ENCODE measurements at regions not wholly inside any gene's neighbourhood (a gene's known extent, or its start where the extent isn't known, plus 50 kb on each side); places are given as distances from the start of the nearest gene placed in this dataset.

GRCh38 chr21:40997831-40998230 is 150.9 kb upstream of the DSCAM start:
- no peaks in the 10 kb centered on the region for H3K9me3 ChIP-seq (ENCODE audit: control insufficient read depth, insufficient read depth, low read length)
- H3K9ac ChIP-seq (ENCODE audit: low read depth, low read length) = no peak overlapping the region
- no peaks in the 10 kb centered on the region for H3K36me3 ChIP-seq (ENCODE audit: control insufficient read depth, insufficient read depth, low read length)
- H3K4me3 ChIP-seq (ENCODE audit: low read depth, low read length) = no peak overlapping the region
- no peaks in the 10 kb centered on the region for H3K4me1 ChIP-seq (ENCODE audit: control insufficient read depth, insufficient read depth, low read length)
- H3K27me3 ChIP-seq (ENCODE audit: control insufficient read depth, insufficient read depth, low read length) = no peaks in the 10 kb centered on the region

GRCh38 chr21:41000838-41001237 is 153.9 kb upstream of the DSCAM start:
- H3K9ac ChIP-seq (ENCODE audit: low read depth, low read length) = no peak overlapping the region
- no peaks in the 10 kb centered on the region for H3K36me3 ChIP-seq (ENCODE audit: control insufficient read depth, insufficient read depth, low read length)
- no peaks in the 10 kb centered on the region for H3K27me3 ChIP-seq (ENCODE audit: control insufficient read depth, insufficient read depth, low read length)
- no peaks in the 10 kb centered on the region for H3K9me3 ChIP-seq (ENCODE audit: control insufficient read depth, insufficient read depth, low read length)
- no peak overlapping the region for H3K4me3 ChIP-seq (ENCODE audit: low read depth, low read length)
- no peaks in the 10 kb centered on the region for H3K4me1 ChIP-seq (ENCODE audit: control insufficient read depth, insufficient read depth, low read length)

GRCh38 chr21:41006636-41007035 is 159.7 kb upstream of the DSCAM start:
- H3K4me3 ChIP-seq (ENCODE audit: low read depth, low read length) = no peak overlapping the region
- H3K9me3 ChIP-seq (ENCODE audit: control insufficient read depth, insufficient read depth, low read length) = no peaks in the 10 kb centered on the region
- no peaks in the 10 kb centered on the region for H3K36me3 ChIP-seq (ENCODE audit: control insufficient read depth, insufficient read depth, low read length)
- no peaks in the 10 kb centered on the region for H3K4me1 ChIP-seq (ENCODE audit: control insufficient read depth, insufficient read depth, low read length)
- H3K9ac ChIP-seq (ENCODE audit: low read depth, low read length) = no peak overlapping the region
- no peaks in the 10 kb centered on the region for H3K27me3 ChIP-seq (ENCODE audit: control insufficient read depth, insufficient read depth, low read length)

GRCh38 chr21:41008351-41008750 is 159.6 kb upstream of the BACE2 start:
- H3K9ac ChIP-seq (ENCODE audit: low read depth, low read length) = no peak overlapping the region
- no peak overlapping the region for H3K4me3 ChIP-seq (ENCODE audit: low read depth, low read length)
- H3K4me1 ChIP-seq (ENCODE audit: control insufficient read depth, insufficient read depth, low read length) = no peaks in the 10 kb centered on the region
- no peaks in the 10 kb centered on the region for H3K27me3 ChIP-seq (ENCODE audit: control insufficient read depth, insufficient read depth, low read length)
- no peaks in the 10 kb centered on the region for H3K9me3 ChIP-seq (ENCODE audit: control insufficient read depth, insufficient read depth, low read length)
- no peaks in the 10 kb centered on the region for H3K36me3 ChIP-seq (ENCODE audit: control insufficient read depth, insufficient read depth, low read length)

DNA sequence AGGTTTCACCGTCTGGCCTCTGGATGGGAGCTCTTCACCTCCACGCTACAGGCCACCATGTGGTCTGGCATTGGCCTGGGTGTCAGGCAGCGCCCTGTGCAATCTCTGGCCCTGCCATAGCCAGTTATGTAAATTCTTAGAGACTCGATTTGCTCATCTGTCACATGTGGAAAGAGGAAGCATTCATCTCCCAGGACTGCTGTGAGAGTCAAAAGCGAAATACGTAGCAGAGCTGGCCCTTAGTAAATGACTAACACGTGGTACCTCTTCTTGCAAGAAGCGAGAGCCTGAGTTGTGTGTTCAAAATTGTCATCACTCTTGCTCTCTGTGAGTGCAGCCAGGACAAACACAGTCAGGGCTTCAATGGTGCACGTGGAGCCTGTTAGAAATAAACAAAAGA is 159.0 kb upstream of the BACE2 start:
- no peaks in the 10 kb centered on the region for H3K27me3 ChIP-seq (ENCODE audit: control insufficient read depth, insufficient read depth, low read length)
- no peaks in the 10 kb centered on the region for H3K36me3 ChIP-seq (ENCODE audit: control insufficient read depth, insufficient read depth, low read length)
- H3K9ac ChIP-seq (ENCODE audit: low read depth, low read length) = no peak overlapping the region
- H3K4me1 ChIP-seq (ENCODE audit: control insufficient read depth, insufficient read depth, low read length) = no peaks in the 10 kb centered on the region
- H3K9me3 ChIP-seq (ENCODE audit: control insufficient read depth, insufficient read depth, low read length) = no peaks in the 10 kb centered on the region
- H3K4me3 ChIP-seq (ENCODE audit: low read depth, low read length) = no peak overlapping the region

DNA sequence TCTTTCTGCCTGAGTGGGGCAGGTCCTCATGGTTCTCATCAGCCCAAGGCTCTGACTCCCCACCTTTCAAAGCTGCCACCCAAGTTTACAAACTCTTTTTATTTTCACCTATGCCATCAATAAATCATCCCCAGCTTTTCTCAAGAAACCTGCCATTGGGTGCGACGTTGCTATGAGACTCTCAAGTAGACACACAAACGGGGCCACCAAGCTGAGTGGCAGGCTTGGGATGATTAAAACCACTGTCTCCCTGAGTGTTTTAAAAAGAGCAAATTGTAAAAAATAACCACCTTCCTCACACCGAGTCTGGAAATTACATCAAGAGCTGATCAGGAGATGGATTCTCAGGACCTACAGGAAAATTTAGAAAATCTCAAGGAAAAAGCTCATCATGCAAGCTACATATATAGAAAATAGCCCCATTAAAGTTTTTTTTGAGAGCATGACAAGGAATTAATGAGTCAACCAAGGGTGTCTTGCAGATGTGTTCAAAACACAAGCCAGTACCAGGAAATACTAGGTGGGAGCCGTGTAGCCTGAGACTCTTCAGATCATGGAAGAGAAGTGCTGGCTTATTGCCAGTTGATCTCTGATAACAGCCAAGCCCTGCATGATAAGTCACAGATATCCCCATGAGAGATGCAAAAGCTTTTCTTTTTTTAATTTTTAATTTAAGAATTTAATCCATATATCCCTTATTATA is 158.4 kb upstream of the BACE2 start:
- no peaks in the 10 kb centered on the region for H3K27me3 ChIP-seq (ENCODE audit: control insufficient read depth, insufficient read depth, low read length)
- no peaks in the 10 kb centered on the region for H3K4me1 ChIP-seq (ENCODE audit: control insufficient read depth, insufficient read depth, low read length)
- H3K4me3 ChIP-seq (ENCODE audit: low read depth, low read length) = no peak overlapping the region
- H3K36me3 ChIP-seq (ENCODE audit: control insufficient read depth, insufficient read depth, low read length) = no peaks in the 10 kb centered on the region
- no peak overlapping the region for H3K9ac ChIP-seq (ENCODE audit: low read depth, low read length)
- H3K9me3 ChIP-seq (ENCODE audit: control insufficient read depth, insufficient read depth, low read length) = no peaks in the 10 kb centered on the region

DNA sequence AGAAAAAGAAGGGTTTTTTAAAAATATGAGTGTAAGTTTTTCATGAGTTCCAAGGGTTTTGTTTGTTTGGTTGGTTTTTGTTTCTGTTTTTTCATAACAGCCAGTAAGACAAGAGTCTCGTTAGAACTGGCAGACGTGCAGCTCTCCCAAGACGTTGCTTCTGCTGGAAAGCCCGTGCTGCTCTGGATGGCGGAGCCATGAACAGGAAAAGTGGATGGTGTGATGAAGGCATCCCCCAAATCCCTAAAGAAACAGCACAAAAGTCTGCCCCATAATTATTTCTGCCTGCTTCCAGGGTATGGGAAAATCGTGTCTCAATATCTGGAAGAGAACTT is 157.9 kb upstream of the BACE2 start:
- H3K4me3 ChIP-seq (ENCODE audit: low read depth, low read length) = no peak overlapping the region
- no peaks in the 10 kb centered on the region for H3K36me3 ChIP-seq (ENCODE audit: control insufficient read depth, insufficient read depth, low read length)
- H3K9ac ChIP-seq (ENCODE audit: low read depth, low read length) = no peak overlapping the region
- H3K4me1 ChIP-seq (ENCODE audit: control insufficient read depth, insufficient read depth, low read length) = no peaks in the 10 kb centered on the region
- H3K9me3 ChIP-seq (ENCODE audit: control insufficient read depth, insufficient read depth, low read length) = no peaks in the 10 kb centered on the region
- H3K27me3 ChIP-seq (ENCODE audit: control insufficient read depth, insufficient read depth, low read length) = no peaks in the 10 kb centered on the region

GRCh38 chr21:41011098-41011731 is 156.7 kb upstream of the BACE2 start:
- H3K9ac ChIP-seq (ENCODE audit: low read depth, low read length) = no peak overlapping the region
- H3K36me3 ChIP-seq (ENCODE audit: control insufficient read depth, insufficient read depth, low read length) = no peaks in the 10 kb centered on the region
- no peaks in the 10 kb centered on the region for H3K9me3 ChIP-seq (ENCODE audit: control insufficient read depth, insufficient read depth, low read length)
- no peak overlapping the region for H3K4me3 ChIP-seq (ENCODE audit: low read depth, low read length)
- no peaks in the 10 kb centered on the region for H3K27me3 ChIP-seq (ENCODE audit: control insufficient read depth, insufficient read depth, low read length)
- no peaks in the 10 kb centered on the region for H3K4me1 ChIP-seq (ENCODE audit: control insufficient read depth, insufficient read depth, low read length)

GRCh38 chr21:41011951-41012366 is 156.0 kb upstream of the BACE2 start:
- H3K4me3 ChIP-seq (ENCODE audit: low read depth, low read length) = no peak overlapping the region
- no peaks in the 10 kb centered on the region for H3K27me3 ChIP-seq (ENCODE audit: control insufficient read depth, insufficient read depth, low read length)
- H3K9ac ChIP-seq (ENCODE audit: low read depth, low read length) = no peak overlapping the region
- H3K4me1 ChIP-seq (ENCODE audit: control insufficient read depth, insufficient read depth, low read length) = no peaks in the 10 kb centered on the region
- no peaks in the 10 kb centered on the region for H3K9me3 ChIP-seq (ENCODE audit: control insufficient read depth, insufficient read depth, low read length)
- H3K36me3 ChIP-seq (ENCODE audit: control insufficient read depth, insufficient read depth, low read length) = no peaks in the 10 kb centered on the region

DNA sequence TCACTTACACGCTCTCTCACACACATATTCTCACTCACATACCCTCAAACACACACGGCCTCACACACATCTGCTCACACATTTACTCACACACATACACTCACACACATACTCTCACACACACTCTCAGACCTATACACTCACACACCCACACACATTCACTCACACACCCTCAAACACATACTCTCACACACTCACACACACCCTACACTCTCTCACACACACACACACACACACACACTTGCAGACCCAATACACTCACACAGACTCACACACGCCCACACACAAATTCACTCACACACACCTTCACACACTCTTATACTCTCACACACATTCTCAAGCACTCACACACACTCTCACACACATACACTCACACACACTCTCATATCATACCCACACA is 155.5 kb upstream of the BACE2 start:
- Histone ChIP-seq H3K9me3 (ENCODE audit: control insufficient read depth, insufficient read depth, low read length) (no peaks in the 10 kb centered on the region), H3K9ac (ENCODE audit: low read depth, low read length) (no peak overlapping the region), H3K4me1 (ENCODE audit: control insufficient read depth, insufficient read depth, low read length) (no peaks in the 10 kb centered on the region), H3K4me3 (ENCODE audit: low read depth, low read length) (no peak overlapping the region), H3K36me3 (ENCODE audit: control insufficient read depth, insufficient read depth, low read length) (no peaks in the 10 kb centered on the region), H3K27me3 (ENCODE audit: control insufficient read depth, insufficient read depth, low read length) (no peaks in the 10 kb centered on the region)

DNA sequence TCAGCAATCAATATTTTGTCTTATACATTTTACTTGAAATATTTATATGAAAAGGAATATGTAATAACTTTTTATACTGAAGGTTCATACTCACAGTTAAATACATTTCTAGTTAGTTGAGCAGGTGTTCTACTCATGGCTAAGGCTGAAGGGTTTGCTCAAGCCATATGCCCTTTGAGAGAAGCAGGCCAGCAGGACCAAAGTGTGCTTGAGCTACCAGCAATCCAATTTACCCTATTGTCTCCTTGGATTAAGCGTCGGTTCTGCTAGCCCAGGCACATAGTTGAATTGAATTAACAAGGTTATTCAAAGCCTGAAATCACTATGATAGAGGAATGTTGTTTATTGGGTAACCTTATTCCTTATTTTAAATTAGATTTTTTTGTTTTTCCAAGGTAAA is 151.5 kb upstream of the BACE2 start:
- no peak overlapping the region for H3K4me3 ChIP-seq (ENCODE audit: low read depth, low read length)
- no peaks in the 10 kb centered on the region for H3K4me1 ChIP-seq (ENCODE audit: control insufficient read depth, insufficient read depth, low read length)
- H3K9ac ChIP-seq (ENCODE audit: low read depth, low read length) = no peak overlapping the region
- no peaks in the 10 kb centered on the region for H3K27me3 ChIP-seq (ENCODE audit: control insufficient read depth, insufficient read depth, low read length)
- H3K9me3 ChIP-seq (ENCODE audit: control insufficient read depth, insufficient read depth, low read length) = no peaks in the 10 kb centered on the region
- no peaks in the 10 kb centered on the region for H3K36me3 ChIP-seq (ENCODE audit: control insufficient read depth, insufficient read depth, low read length)

GRCh38 chr21:41018431-41018830 is 149.5 kb upstream of the BACE2 start:
- no peak overlapping the region for H3K9ac ChIP-seq (ENCODE audit: low read depth, low read length)
- H3K36me3 ChIP-seq (ENCODE audit: control insufficient read depth, insufficient read depth, low read length) = no peaks in the 10 kb centered on the region
- no peaks in the 10 kb centered on the region for H3K27me3 ChIP-seq (ENCODE audit: control insufficient read depth, insufficient read depth, low read length)
- no peaks in the 10 kb centered on the region for H3K4me1 ChIP-seq (ENCODE audit: control insufficient read depth, insufficient read depth, low read length)
- H3K4me3 ChIP-seq (ENCODE audit: low read depth, low read length) = no peak overlapping the region
- no peaks in the 10 kb centered on the region for H3K9me3 ChIP-seq (ENCODE audit: control insufficient read depth, insufficient read depth, low read length)
